HG03571 (cell line): ENCODE measurements at regions not wholly inside any gene's neighbourhood (a gene's known extent, or its start where the extent isn't known, plus 50 kb on each side); places are given as distances from the start of the nearest gene placed in this dataset.
A peak's percentile ranks its signal among the peaks of the same experiment; 100 is the strongest.

Experiments
- ATAC-seq: cut with Tn5 transposase; IDR thresholded peaks from one replicate; pipeline ENCODE4 v1.9.1; 2021; ENCODE audit not compliant: unreplicated experiment

DNA sequence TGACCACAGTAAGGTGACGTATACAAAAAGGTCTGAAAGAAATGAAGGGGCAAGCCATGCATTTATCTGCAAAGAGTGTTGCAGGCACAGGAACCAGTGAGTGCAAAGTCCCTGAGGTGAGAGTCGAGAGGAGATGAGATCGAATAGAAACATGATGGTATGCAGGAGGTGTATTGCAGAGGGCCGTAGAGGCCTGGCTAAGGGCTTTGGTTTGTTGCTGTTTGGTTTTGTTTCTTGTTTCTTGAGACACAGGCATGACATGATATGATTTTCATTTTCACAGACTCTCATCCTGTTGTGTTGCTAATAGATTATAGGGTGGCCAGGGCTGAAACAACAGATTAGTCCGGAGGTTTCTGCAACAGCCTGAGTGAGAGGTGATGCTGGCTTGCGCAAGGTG is 80.4 kb downstream of the HSPH1 start:
- no peak for ATAC-seq

- no peak for ATAC-seq
Observed at GRCh38 chr13:31074756-31075155, 86.9 kb downstream of the HSPH1 start.

GRCh38 chr13:31073859-31074718 is 87.6 kb downstream of the HSPH1 start:
- ATAC-seq = peak; percentile 95

DNA sequence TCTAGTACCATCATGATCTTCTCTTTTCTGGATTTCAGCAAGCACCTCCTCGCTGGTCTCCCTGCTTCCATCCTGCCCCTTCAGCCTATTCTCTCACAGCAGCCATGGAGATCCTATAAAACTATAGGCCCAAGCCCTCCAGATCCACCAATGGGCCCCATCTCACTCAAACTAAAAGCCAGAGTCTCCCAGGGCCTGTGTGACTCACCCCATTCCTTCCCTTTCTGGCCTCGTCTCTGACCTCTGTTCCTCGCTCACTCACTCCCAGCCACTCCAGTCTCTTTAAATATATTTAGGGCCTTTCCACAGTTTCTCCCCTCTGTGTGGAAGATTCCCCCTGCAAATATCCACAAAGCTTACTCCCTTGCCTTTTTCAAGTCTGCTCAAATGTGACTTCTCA is 89.7 kb downstream of the HSPH1 start:
- no peak for ATAC-seq

DNA sequence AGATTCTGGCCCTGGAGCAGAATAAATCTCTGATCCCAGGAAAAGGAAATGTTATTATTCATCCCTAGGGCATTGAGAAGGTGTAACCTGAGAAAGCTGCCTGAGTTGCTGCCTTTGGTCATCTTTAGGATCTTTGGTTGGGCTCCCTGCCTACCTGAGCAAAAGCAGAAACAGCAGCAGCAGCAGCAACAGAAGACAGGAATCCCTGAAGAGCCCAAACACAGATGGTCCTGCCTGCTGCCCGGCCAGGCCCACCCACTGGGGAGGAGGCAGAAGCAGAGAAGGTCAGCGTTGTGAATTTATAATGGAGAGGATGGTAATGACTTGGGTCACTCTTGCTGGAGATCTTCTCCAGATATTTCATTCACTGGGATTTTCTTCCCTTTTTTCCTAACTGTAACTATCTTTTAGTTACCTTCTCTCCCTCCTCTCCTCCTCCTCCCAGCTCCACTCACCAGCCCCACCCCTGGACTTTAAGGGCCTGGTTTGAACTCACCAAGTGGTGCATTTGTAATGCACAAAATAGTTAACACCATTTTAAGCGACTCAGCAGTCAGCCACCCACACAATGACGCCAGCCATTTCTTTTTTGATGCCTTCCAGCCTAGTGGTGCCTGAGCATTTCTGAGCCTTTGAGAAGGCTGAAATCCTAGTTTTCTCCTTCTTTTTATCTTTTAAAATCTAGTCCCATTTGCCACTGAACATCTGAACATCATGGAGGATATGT is 91.7 kb downstream of the HSPH1 start:
- no peak for ATAC-seq

- no peak for ATAC-seq
Observed at GRCh38 chr13:31068119-31068423, 93.6 kb downstream of the HSPH1 start.

- no peak for ATAC-seq
Observed at GRCh38 chr13:31067416-31068118, 94.1 kb downstream of the HSPH1 start.

GRCh38 chr13:31064636-31065035 is 97.1 kb downstream of the HSPH1 start:
- ATAC-seq = no peak

GRCh38 chr13:31063772-31064171 is 97.9 kb downstream of the HSPH1 start:
- ATAC-seq = no peak

GRCh38 chr13:31060655-31061054 is 101.0 kb downstream of the HSPH1 start:
- no peak for ATAC-seq

DNA sequence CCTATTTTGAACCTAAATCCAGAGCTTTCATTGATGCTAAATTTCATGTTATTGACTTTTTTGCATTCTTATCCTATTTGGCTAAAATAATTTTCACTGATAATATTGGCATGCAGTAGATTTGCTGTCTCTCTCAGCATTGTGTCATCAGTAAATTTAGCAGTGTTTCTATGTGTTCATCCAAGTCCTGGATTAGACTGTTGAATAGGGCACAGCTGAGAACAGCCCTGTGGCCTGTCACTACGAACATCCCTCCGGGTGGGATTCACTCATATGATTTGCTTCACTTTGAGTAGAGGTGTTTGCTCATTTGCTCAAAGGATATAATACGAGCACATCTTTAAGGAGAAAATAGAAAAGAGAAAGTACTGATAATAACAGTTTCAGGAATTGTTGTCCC is 101.5 kb downstream of the HSPH1 start:
- no peak for ATAC-seq

DNA sequence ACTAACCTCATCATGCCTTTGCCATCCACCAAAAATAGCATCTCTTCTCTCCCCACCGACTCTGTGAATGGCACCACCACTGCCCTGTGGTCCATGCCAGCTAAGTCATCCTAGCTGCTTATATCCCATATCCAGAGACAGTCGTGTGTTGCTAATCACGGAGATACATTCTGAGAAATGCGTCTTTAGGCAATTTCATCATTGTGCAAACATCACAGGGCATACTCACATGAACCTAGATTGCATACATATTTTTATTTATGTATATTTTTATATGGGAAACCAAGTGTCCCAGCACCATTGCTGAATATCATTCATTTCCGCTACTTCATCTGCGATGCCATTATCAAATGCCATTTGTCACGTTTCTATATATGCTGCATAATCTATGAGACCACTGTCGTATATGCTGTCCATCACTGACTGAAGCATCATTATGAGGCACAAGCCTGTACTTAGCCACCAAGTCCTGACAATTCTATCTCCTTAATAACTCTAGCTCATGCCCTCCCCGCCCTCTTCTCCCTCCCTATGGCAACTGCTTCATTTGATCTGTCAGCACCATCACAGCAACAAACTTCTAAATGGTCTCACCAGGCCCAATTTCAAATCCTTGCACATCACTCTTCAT is 104.2 kb downstream of the HSPH1 start:
- ATAC-seq = no peak

- ATAC-seq = no peak
Observed at GRCh38 chr13:31056644-31057271, 104.9 kb downstream of the HSPH1 start.

DNA sequence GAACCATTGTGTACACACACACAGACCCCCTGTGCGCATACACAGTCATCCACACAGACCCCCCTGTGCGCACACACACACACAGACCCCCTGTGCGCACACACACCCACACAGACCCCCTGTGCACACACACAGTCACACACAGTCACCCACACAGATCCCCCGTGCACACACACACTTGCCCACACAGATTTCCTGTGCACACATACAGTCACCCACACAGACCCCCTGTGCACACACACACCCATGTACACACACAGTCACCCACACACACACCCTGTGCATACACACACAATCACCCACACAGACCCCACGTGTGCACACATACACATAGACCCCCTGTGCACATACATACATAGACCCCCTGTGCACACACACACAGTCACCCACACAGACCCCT is 106.1 kb downstream of the HSPH1 start:
- no peak for ATAC-seq

DNA sequence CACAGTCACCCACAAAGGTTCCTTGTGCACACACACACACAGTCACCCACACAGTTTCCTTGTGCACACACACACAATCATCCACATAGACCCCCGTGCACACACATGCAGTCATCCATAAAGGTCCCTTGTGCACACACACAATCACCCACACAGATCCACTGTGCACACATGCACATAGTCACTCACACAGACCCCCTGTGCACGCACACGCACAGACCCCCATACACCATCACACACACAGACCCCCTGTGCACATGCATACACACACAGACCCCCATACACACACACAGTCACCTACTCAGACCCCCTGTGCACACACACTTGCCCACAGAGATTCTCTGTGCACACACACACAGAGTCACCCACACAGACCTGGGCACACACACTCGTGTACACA is 107.1 kb downstream of the HSPH1 start:
- no peak for ATAC-seq

DNA sequence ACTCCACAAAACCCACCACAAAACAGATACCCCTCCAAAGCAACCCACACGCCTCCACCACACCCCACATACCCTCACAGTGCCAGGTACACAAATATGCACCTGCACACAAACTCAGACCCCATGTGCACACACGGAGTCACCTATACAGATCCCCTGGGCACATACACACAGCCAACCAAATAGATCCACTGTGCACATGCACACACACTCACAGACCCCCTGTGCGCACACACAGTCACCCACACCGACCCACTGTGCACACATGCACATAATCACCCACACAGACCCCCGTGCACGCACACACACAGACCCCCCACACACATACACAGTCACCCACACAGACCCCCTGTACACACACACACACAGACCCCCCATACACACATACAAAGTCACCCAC is 107.8 kb downstream of the HSPH1 start:
- no peak for ATAC-seq

- ATAC-seq = no peak
Observed at GRCh38 chr13:31053091-31053490, 108.6 kb downstream of the HSPH1 start.

GRCh38 chr13:31052478-31052877 is 109.2 kb downstream of the HSPH1 start:
- no peak for ATAC-seq

- ATAC-seq = no peak
Observed at GRCh38 chr13:31051999-31052398, 109.7 kb downstream of the HSPH1 start.

DNA sequence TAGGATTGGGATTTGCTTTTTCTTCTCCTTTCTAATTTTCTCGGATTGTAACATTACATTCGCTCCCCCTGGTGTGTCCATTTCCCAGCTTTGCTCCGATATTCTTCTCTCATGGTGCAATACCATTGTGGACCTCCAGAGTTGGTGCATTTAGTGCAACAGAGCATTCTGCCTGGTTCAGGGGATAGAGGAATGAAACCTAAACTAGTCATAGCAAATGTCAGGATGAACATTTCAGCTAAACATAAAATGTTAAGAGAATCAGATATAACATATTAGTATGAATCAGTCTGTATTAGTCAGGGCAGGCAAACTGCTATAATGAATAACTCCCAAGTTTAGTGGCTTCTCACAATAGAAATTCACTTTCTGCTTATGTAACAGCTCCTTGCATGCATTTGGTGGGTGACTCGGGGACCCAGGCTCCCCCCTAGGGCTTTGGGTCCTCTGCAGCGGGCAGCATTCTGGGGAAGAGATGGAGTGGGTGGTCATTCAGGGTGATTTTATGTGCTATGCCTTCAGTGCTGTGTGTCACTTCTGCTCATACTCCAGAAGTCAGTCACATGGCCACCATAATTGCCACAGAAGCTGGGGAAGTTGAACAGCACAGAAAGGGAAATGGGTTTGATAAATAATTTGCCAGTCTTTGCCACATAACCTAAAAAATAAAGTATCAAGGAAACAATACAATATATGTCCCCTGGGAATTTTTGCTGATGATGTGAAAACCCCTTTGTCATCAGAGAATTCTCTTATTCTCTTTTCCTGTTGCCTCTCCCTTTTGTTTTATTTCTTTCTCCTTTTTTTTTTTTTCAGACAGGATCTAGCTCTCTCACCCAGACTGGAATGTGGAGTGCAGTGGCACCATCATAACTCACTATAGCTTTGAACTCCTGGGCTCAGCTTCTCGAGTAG is 111.0 kb downstream of the HSPH1 start:
- no peak for ATAC-seq
